HL-60 (cell line): ENCODE measurements at regions not wholly inside any gene's neighbourhood (a gene's known extent, or its start where the extent isn't known, plus 50 kb on each side); places are given as distances from the start of the nearest gene placed in this dataset.

Experiments
- DNase-seq, 2 experiments: peaks; one replicate each; pipeline ENCODE4 v3.0.0-alpha.2; 2010 to 2020; ENCODE audit warnings: low read depth in 1 of 2, low spot score in 1 of 2
- H3K27ac ChIP-seq: fragments of 250-450 bp; sonication (Bioruptor Pico); replicated peaks from 2 replicates; pipeline ENCODE4 v1.5.1; 2020; ENCODE audit warnings: mild to moderate bottlenecking, moderate library complexity
- H3K27me3 ChIP-seq: fragments of 250-450 bp; sonication (Bioruptor Pico); 2 replicates; pipeline ENCODE4 v1.5.1; 2021; ENCODE audit warnings: mild to moderate bottlenecking, moderate library complexity; ENCODE audit not compliant: insufficient read depth, poor library complexity, severe bottlenecking
- H3K4me3 ChIP-seq: replicated peaks from 2 replicates; pipeline ENCODE4 v1.5.1; 2011; ENCODE audit warnings: mild to moderate bottlenecking, control low read depth, low read length; ENCODE audit not compliant: insufficient read depth
- GABPA ChIP-seq: IDR thresholded peaks from 2 replicates; pipeline ENCODE4 v1.6.1; 2012; ENCODE audit warnings: low read depth
- POLR2AphosphoS5 ChIP-seq: IDR thresholded peaks from 2 replicates; pipeline ENCODE4 v1.6.1; 2012; ENCODE audit warnings: low read depth
- REST ChIP-seq: IDR thresholded peaks from 2 replicates; pipeline ENCODE4 v1.6.1; 2012; ENCODE audit warnings: low read depth; ENCODE audit not compliant: insufficient replicate concordance
- SPI1 ChIP-seq: IDR thresholded peaks from 2 replicates; pipeline ENCODE4 v1.6.1; 2012; ENCODE audit warnings: low read depth, mild to moderate bottlenecking, borderline replicate concordance
- TF ChIP-seq, protein P1 (sequence below): IDR thresholded peaks from one replicate; pipeline ENCODE4 v1.5.1; 2011; ENCODE audit warnings: low read length, control low read depth, inconsistent platforms; ENCODE audit not compliant: insufficient read depth

- TF ChIP-seq, protein P1, sequence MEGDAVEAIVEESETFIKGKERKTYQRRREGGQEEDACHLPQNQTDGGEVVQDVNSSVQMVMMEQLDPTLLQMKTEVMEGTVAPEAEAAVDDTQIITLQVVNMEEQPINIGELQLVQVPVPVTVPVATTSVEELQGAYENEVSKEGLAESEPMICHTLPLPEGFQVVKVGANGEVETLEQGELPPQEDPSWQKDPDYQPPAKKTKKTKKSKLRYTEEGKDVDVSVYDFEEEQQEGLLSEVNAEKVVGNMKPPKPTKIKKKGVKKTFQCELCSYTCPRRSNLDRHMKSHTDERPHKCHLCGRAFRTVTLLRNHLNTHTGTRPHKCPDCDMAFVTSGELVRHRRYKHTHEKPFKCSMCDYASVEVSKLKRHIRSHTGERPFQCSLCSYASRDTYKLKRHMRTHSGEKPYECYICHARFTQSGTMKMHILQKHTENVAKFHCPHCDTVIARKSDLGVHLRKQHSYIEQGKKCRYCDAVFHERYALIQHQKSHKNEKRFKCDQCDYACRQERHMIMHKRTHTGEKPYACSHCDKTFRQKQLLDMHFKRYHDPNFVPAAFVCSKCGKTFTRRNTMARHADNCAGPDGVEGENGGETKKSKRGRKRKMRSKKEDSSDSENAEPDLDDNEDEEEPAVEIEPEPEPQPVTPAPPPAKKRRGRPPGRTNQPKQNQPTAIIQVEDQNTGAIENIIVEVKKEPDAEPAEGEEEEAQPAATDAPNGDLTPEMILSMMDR, result no peak
- TF ChIP-seq SPI1, result no peak
- no peak for TF ChIP-seq POLR2AphosphoS5
- no peak for TF ChIP-seq GABPA
- TF ChIP-seq REST, result no peak
- no peaks in the 10 kb centered on the region for H3K27me3 ChIP-seq
- DNase-seq, result no peak
- no peak overlapping the region for H3K4me3 ChIP-seq
- H3K27ac ChIP-seq, result no peak overlapping the region
These were observed 804.4 kb upstream of the CELF4 start for GRCh38 chr18:38369772-38370690.

GRCh38 chr18:38368886-38369285 lies 803.3 kb upstream of the CELF4 start:
- no peak overlapping the region for H3K4me3 ChIP-seq
- no peak overlapping the region for H3K27ac ChIP-seq
- no peaks in the 10 kb centered on the region for H3K27me3 ChIP-seq
- DNase-seq, result no peak
- TF ChIP-seq REST, result no peak
- no peak for TF ChIP-seq SPI1
- no peak for TF ChIP-seq POLR2AphosphoS5
- TF ChIP-seq, protein P1, result no peak
- TF ChIP-seq GABPA, result no peak

- no peak for DNase-seq
- Histone ChIP-seq H3K4me3 (no peak overlapping the region), H3K27ac (no peak overlapping the region), H3K27me3 (no peaks in the 10 kb centered on the region)
- TF ChIP-seq, protein P1, result no peak
- no peak for TF ChIP-seq POLR2AphosphoS5
- no peak for TF ChIP-seq SPI1
- TF ChIP-seq REST, result no peak
- no peak for TF ChIP-seq GABPA
These were observed 802.6 kb upstream of the CELF4 start for GRCh38 chr18:38368246-38368645.
